GM19397 (cell line): ENCODE measurements at regions not wholly inside any gene's neighbourhood (a gene's known extent, or its start where the extent isn't known, plus 50 kb on each side); places are given as distances from the start of the nearest gene placed in this dataset.

Experiments used
- ATAC-seq: cut with Tn5 transposase; IDR thresholded peaks from one replicate; pipeline ENCODE4 v1.9.1; 2021; ENCODE audit warnings: mild to moderate bottlenecking, moderate library complexity; ENCODE audit not compliant: unreplicated experiment

- ATAC-seq, result no peak
These were observed 153.2 kb downstream of the IRF8 start for GRCh38 chr16:86052115-86052670.

- ATAC-seq, result no peak
These were observed 154.0 kb downstream of the IRF8 start for GRCh38 chr16:86052926-86053325.

DNA sequence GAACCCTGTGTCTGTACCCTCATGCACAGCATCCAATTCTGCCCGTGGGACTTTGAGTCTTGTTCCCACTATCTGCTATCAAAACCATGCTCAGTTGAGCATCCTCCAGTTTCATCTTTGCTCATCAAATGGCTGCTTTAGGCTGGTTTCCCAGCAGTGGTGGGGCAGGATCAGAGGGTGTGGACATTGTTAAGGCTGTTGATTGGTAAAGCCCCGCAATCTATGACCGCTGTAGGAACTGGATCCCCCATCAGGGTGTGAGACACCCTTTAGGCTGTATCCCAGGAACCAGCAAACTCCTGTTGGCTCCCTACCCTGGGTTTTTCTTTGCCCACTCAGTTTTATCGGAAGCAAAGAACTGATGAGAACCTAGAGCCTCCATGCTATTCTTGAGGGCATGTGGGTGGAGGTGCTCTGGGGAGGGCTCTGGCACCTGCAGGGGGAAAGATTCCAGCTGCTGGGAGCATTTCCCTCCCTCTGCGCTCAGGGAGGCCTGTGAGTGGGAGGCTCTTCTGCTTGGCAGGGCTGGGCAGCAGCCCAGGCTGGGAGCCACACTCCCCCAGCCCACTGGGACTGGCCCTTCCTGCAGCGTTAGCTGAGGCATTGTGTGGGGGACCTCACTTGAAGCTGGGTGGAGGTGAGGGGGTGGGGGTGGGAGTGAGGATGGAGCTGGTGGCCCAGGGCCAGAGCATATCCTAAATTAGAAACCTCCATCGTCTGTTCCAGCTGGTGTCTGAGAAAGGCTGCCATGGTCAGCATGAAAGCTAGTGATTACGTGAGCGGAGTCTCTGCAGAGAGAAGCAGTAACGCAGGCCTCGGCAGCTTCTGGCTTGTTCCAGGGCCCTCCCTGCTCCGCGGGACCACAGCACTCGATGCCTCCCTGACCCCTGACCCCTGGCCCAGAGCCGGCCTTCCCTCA lies 160.6 kb downstream of the IRF8 start:
- ATAC-seq, result no peak

DNA sequence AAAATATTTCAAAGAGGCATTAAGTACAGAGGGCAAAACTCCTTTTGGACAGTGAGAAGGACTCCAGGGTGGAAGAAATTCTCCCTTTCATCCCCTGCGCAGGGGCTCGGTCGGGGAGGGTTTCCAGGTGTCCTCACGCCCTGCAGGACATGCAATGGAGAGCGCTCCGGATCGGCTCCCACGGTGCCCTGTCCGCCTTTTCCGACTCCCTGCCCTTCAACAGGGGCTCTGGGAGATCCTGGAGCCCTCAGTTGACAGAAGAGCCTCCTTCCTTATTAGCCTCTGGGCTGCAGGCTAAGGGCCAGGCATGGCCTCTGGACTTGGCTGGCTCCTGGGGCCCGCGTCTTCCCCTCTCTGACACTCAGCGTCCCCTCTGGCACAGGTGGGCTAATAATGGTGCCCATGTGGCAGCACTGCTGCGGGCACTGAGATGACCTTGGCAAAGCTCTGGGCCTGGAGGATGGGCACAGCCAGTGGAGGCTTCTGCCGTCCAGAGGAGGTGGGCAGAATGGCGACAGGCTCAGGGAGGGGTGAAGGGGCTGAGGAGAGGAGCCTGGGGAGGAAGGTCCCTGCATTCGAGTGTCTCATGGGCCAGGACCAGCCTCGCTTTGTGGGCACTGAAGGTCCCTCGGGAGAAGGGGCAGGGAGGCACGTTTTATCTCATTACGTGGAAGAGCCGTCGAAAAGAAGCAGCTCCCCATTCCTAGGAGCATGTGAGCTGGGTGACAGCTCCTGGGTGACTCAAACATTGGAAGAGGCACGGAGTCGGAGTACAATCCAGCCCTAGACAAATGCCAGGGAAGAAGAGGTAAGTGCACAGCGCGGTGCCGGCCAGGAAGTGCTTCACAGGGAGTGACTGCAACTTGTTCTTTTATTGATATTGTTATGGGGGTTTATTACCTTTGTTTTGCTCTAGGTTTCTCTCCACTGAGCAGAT lies 161.7 kb downstream of the IRF8 start:
- no peak for ATAC-seq

DNA sequence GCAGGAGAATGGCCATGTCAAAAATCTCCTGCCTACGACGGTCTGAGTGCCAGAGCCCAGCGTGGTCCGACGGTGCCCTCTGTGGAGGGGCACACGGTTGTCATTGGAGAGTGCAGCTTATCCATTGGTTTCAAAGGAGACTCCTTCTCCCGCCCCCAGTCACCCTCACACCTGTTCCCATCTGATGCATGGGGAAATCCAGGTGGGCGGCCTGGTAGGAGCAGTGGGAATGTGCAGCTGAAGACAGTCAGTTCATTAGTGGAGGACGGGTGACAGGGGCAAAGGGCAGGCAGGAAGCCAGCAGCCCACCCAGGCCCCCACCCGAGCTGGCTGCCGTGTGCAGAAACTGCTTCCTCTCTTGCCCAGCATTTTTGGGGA lies 162.3 kb downstream of the IRF8 start:
- no peak for ATAC-seq

- ATAC-seq, result no peak
These were observed 162.8 kb downstream of the IRF8 start for GRCh38 chr16:86061721-86062120.

GRCh38 chr16:86062271-86062965 lies 163.5 kb downstream of the IRF8 start:
- ATAC-seq, result no peak

DNA sequence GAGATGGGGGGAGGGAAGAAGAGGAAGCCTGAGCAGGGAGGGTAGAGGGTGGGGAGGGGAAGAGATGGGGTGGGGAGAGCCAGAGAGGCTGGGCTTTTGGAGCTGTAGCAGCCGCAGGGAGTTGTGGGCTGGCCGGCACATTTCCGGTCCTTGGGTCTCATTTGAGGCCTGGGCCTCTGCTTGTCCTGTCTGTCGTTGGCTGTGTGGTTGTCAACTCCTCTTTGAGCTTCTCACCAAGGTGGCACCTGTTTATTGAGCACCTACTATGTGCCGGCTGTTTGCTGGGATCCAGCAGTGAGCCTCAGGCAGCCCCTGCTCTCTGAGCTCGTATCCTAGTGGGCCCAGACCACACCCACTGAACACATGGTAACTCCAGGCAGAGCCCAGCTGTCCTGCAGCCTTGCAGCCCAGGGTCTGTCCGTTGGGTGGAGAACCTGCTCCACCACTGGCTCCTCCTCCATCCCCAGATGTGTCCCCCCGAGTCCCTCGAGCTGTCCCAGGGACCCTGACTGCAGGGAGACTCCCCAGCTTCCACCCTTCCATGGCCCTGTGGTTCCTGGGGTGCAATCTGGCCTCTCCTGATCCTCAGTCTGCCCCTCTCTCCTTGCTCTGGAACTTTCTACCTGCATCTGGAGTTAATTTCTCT lies 164.9 kb downstream of the IRF8 start:
- ATAC-seq, result no peak

DNA sequence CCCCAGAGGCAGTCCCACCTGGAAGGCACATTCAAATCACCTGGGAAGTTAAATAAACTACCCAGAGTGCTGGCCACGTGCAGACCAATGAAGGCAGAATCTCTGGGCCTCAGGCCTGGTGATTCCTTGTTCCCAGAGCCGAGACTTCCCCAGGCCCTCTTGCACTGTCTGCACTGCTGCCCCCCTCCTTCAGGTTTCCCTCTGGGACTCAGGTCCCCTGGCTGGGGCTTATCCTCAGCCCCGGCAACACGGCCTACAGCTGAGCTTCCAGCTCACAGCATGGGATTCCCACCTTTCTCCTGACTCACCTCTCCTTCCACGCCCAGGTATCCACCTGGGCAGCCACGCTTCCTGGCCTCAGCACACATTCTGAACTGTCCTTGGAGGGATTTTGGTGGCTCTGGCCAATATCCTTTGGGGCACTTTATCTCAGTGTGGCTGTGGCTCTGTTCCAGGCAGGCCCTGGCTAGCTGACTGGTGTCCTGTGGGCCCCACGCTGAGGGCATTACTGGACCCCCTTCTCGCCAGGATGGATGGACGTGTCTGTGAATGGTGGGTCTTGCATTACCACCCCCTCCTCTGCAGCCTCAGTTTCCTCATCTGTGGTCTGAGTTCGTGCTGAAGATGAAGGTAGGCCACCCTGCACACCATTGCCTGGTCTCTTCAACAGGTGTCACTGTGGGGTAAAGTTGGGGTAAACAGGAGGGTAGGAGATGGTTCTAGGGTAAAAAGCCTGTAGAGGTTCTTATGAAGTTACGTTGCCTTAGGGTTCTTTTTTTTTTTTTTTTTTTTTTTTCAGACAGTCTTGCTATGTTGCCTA lies 165.7 kb downstream of the IRF8 start:
- ATAC-seq, result no peak

- no peak for ATAC-seq
These were observed 166.7 kb downstream of the IRF8 start for GRCh38 chr16:86065711-86066110.

DNA sequence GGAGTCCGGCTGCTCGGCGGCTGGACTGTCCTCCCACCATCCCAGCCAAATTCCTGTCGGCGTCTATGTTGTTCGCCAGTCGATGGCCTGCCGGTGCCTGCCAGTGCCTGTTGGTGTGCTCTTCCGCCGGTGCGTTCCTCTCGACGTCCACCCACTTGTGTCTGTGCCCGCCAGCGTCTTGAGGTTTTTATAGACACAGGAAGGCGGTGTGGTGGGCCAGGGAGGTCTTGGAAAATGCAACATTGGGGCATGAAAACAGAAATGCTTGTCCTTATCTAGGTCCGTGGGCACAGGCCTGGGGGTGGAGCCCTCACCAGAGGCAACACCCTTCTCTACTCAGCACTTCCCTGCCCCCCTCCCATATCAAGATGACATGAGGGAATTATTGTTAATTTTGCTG lies 167.8 kb downstream of the IRF8 start:
- no peak for ATAC-seq

- no peak for ATAC-seq
These were observed 168.6 kb downstream of the IRF8 start for GRCh38 chr16:86067516-86067915.

DNA sequence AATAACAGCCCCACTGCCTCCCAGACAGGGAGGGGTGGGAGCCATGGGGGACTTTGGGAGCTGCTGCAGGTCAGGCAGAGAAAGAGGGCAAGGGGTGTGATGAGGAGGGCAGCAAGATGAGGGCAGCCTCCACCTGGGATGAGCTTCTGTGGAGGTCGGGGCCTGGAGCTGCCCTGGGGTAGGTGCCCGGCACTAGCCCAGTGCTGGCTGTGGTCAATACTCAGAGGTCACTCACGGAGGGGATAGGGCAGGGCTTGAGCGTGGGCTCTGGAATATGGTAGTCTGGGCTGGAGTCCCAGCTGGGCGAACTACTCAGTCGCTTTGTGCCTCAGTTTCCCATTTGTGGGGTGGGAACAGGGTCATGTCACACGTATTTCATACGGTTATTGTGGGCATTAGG lies 169.0 kb downstream of the IRF8 start:
- ATAC-seq, result no peak

GRCh38 chr16:86068722-86069121 lies 169.8 kb downstream of the IRF8 start:
- no peak for ATAC-seq

DNA sequence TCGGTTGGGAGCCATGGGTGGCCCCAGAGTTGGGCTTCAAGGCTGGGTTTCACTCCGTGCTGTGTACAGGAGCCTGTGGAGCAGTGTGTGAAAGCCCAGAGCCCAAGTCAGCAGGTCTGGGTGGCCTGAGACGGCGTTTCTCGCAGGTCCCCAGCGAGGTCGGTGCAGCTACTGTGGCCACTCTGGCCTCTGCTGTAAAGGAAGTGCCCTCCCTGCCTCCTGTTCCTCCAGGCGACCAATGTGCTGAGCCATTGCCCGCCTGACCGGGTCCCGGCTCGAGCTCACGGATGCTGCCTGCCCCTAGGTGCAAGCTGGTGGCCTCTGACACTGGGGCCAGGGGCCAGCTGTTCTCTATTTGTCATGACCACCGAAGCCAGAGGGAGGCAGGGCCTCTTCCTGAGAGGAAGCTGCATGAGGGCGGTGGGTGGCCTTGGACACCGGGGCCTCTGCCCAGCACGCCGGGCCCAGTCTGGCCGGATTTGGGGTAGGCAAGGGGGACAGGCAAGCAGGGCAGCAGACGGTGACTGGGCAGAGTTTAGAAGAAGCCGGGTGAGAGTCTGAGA lies 170.9 kb downstream of the IRF8 start:
- ATAC-seq, result no peak

- no peak for ATAC-seq
These were observed 171.5 kb downstream of the IRF8 start for GRCh38 chr16:86070484-86070883.

DNA sequence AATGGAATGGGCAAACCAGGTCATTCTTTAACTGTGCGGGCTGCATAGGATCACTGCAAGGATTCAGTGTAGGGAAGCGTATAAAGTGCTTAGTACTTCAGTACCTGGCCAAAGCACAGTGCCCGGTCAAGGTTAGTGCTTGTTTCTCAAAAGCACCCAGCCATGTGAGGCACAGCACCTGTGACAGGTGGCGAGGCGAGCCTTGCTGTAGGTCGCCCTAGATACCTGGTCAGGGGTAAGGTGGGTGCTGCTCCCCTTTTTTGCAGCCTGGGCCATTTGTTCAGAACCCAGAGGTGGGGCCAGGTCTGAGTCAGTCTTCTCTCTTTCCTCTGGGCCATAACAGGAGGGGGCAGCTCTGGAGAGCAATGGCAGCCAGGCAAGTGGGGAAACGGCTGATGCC lies 172.0 kb downstream of the IRF8 start:
- no peak for ATAC-seq

DNA sequence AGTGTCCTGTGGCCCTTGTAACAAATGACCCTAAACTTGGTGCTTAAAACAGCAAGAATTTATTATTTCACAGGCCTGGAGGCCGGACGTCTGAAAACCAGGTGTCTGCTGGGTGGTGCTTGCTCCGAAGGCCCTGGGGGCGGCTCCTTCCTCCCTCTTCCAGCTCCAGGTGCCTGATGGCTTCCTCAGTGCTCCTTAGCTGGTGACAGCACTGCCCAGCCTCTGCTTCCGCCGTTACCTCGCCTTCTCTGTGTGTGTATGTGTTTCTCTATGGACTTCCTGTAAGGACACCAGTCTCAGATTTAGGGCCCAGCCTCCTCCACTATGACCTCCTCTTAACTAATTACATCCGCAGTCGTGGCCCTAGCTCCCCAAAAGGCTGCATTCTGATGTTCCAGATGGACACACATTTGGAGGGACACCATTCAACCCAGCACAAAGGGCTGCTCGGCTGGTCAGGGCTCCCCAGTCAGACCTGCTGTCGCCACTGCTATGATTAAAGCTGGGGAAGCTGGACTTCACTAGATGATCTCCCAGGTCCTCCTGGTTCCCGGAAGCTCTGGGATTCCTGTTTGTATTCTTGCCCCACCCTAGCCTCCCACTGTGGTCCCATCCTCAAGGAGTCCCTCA lies 172.8 kb downstream of the IRF8 start:
- ATAC-seq, result no peak
